Kidney epithelial cell (primary cell): ENCODE measurements at regions not wholly inside any gene's neighbourhood (a gene's known extent, or its start where the extent isn't known, plus 50 kb on each side); places are given as distances from the start of the nearest gene placed in this dataset.

ENCODE experiments used
- DNase-seq: peaks from one replicate; pipeline ENCODE4 v3.0.0-alpha.2; 2010; ENCODE audit warnings: low read depth
- H3K27me3 ChIP-seq: 2 replicates; pipeline ENCODE4 v1.6.0; 2011; ENCODE audit warnings: low read length; ENCODE audit not compliant: control insufficient read depth, insufficient read depth
- H3K36me3 ChIP-seq: 2 replicates; pipeline ENCODE4 v1.5.1; 2011; ENCODE audit warnings: low read length; ENCODE audit not compliant: control insufficient read depth, insufficient read depth
- H3K4me3 ChIP-seq: 2 replicates; pipeline ENCODE4 v1.5.1; 2011; ENCODE audit warnings: low read depth, mild to moderate bottlenecking, control low read depth, low read length
- TF ChIP-seq, protein P1 (sequence below): IDR thresholded peaks from 2 replicates; pipeline ENCODE4 v1.5.1; 2011; ENCODE audit warnings: mild to moderate bottlenecking, moderate library complexity, low read length, control low read depth, inconsistent platforms; ENCODE audit not compliant: insufficient read depth, poor library complexity, severe bottlenecking

GRCh38 chr11:131300439-131300717 lies 70.0 kb upstream of the NTM start:
- no peak for DNase-seq
- TF ChIP-seq, protein P1, sequence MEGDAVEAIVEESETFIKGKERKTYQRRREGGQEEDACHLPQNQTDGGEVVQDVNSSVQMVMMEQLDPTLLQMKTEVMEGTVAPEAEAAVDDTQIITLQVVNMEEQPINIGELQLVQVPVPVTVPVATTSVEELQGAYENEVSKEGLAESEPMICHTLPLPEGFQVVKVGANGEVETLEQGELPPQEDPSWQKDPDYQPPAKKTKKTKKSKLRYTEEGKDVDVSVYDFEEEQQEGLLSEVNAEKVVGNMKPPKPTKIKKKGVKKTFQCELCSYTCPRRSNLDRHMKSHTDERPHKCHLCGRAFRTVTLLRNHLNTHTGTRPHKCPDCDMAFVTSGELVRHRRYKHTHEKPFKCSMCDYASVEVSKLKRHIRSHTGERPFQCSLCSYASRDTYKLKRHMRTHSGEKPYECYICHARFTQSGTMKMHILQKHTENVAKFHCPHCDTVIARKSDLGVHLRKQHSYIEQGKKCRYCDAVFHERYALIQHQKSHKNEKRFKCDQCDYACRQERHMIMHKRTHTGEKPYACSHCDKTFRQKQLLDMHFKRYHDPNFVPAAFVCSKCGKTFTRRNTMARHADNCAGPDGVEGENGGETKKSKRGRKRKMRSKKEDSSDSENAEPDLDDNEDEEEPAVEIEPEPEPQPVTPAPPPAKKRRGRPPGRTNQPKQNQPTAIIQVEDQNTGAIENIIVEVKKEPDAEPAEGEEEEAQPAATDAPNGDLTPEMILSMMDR = no peak
- peaks cover 8% of the 10 kb centered on the region for H3K27me3 ChIP-seq
- H3K36me3 ChIP-seq = no peaks in the 10 kb centered on the region
- H3K4me3 ChIP-seq = no peak overlapping the region

DNA sequence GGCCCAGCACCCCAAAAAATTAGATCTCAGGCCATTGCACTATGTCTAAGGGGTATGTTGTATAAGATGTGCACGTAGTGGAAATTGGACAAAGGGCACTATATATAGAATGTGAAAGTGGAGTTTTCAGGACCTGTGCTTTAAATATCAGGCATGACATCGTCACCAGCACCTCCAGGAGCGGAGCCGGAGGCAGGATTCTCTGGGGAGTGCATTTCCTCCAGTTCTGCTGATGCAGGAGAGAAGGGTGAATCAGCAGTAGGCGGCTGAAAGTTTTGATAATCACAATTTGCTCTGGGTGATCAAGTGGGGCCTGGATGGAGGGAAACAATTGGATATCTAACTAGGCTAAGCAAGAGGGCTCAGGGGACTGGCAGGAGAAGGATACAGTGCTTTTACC lies 69.1 kb upstream of the NTM start:
- peaks cover 8% of the 10 kb centered on the region for H3K27me3 ChIP-seq

GRCh38 chr11:131302836-131303235 lies 67.6 kb upstream of the NTM start:
- TF ChIP-seq, protein P1 = no peak
- no peaks in the 10 kb centered on the region for H3K36me3 ChIP-seq
- H3K27me3 ChIP-seq = peaks cover 7% of the 10 kb centered on the region
- DNase-seq = no peak
- no peak overlapping the region for H3K4me3 ChIP-seq

More for the DNA sequence above, 69.1 kb upstream of the NTM start:
- Histone ChIP-seq H3K36me3 (no peaks in the 10 kb centered on the region), H3K4me3 (no peak overlapping the region)
- DNase-seq = no peak
- TF ChIP-seq, protein P1 = no peak

GRCh38 chr11:131303611-131304119 lies 66.8 kb upstream of the NTM start:
- Histone ChIP-seq H3K4me3 (no peak overlapping the region), H3K27me3 (peaks cover 7% of the 10 kb centered on the region), H3K36me3 (no peaks in the 10 kb centered on the region)
- TF ChIP-seq, protein P1 = no peak
- DNase-seq = no peak

- Histone ChIP-seq H3K4me3 (no peak overlapping the region), H3K36me3 (no peaks in the 10 kb centered on the region), H3K27me3 (peaks cover 4% of the 10 kb centered on the region)
- TF ChIP-seq, protein P1 = no peak
- DNase-seq = no peak
These were observed 65.4 kb upstream of the NTM start for GRCh38 chr11:131305005-131305404.

- Histone ChIP-seq H3K4me3 (no peak overlapping the region), H3K27me3 (no peaks in the 10 kb centered on the region), H3K36me3 (no peaks in the 10 kb centered on the region)
- DNase-seq = no peak
- TF ChIP-seq, protein P1 = no peak
These were observed 62.9 kb upstream of the NTM start for GRCh38 chr11:131307506-131307905.
